WTC11 (cell line): ENCODE measurements at regions not wholly inside any gene's neighbourhood (a gene's known extent, or its start where the extent isn't known, plus 50 kb on each side); places are given as distances from the start of the nearest gene placed in this dataset.

ENCODE experiments used
- ATAC-seq: fragments of 200-7000 bp; cut with Tn5 transposase; 2 replicates; pipeline ENCODE4 v1.10.0; 2021; ENCODE audit warnings: mild to moderate bottlenecking, moderate library complexity
- CTCF ChIA-PET: fragments of 300-600 bp; sonication (Branson Sonifier 250); formaldehyde crosslinking; loops from one replicate; lab custom pipeline; 2021; ENCODE audit warnings: antibody characterized with exemption; lab: Charles Lee
- POLR2A ChIA-PET: fragments of 350-600 bp; sonication (Branson Sonifier 250); formaldehyde crosslinking; loops from one replicate; lab custom pipeline; 2021; ENCODE audit warnings: antibody characterized with exemption; lab: Charles Lee
- DNase-seq: peaks from one replicate; pipeline ENCODE4 v3.0.0; 2021; ENCODE audit warnings: low spot score
- H3K27ac Mint-ChIP-seq: 2 replicates; pipeline ENCODE4 v1.8.0; 2021; ENCODE audit warnings: mixed read lengths
- H3K27me3 Mint-ChIP-seq: 2 replicates; pipeline ENCODE4 v1.8.0; 2021; ENCODE audit warnings: low read depth, mild to moderate bottlenecking, moderate library complexity, mixed read lengths
- H3K36me3 Mint-ChIP-seq: 2 replicates; pipeline ENCODE4 v1.8.0; 2021; ENCODE audit warnings: mixed read lengths
- H3K4me1 Mint-ChIP-seq: 2 replicates; pipeline ENCODE4 v1.8.0; 2022; ENCODE audit warnings: mixed read lengths
- H3K4me3 Mint-ChIP-seq: 2 replicates; pipeline ENCODE4 v1.8.0; 2021; ENCODE audit warnings: mild to moderate bottlenecking, moderate library complexity, mixed read lengths
- H3K9me3 Mint-ChIP-seq: 2 replicates; pipeline ENCODE4 v1.8.0; 2021; ENCODE audit warnings: mixed read lengths
- ATF2 ChIP-seq: sonication (generic); formaldehyde crosslinking; IDR thresholded peaks from 2 replicates; pipeline ENCODE4 v1.8.1; 2022; ENCODE audit warnings: low read depth, missing genetic modification reagents, borderline replicate concordance
- E2F4 ChIP-seq: sonication (generic); formaldehyde crosslinking; IDR thresholded peaks from 2 replicates; pipeline ENCODE4 v1.8.1; 2022; ENCODE audit warnings: low read depth, mild to moderate bottlenecking, moderate library complexity, missing genetic modification reagents, borderline replicate concordance
- E2F5 ChIP-seq: sonication (generic); formaldehyde crosslinking; IDR thresholded peaks from 2 replicates; pipeline ENCODE4 v1.8.1; 2022; ENCODE audit warnings: mild to moderate bottlenecking, moderate library complexity, missing genetic modification reagents
- EMX1 ChIP-seq: fragments of 250-450 bp; sonication (Bioruptor Pico); IDR thresholded peaks from 2 replicates; pipeline ENCODE4 v1.8.0; 2021; ENCODE audit warnings: mild to moderate bottlenecking
- ERG ChIP-seq: fragments of 250-450 bp; sonication (Bioruptor Pico); IDR thresholded peaks from 2 replicates; pipeline ENCODE4 v1.8.0; 2021; ENCODE audit warnings: mild to moderate bottlenecking
- ESRRA ChIP-seq: sonication (generic); formaldehyde crosslinking; IDR thresholded peaks from 2 replicates; pipeline ENCODE4 v1.8.1; 2022; ENCODE audit warnings: mild to moderate bottlenecking, missing genetic modification reagents, borderline replicate concordance
- FOXJ3 ChIP-seq: sonication (generic); formaldehyde crosslinking; IDR thresholded peaks from 2 replicates; pipeline ENCODE4 v1.9.0; 2021; ENCODE audit warnings: missing genetic modification reagents, mild to moderate bottlenecking, borderline replicate concordance
- FOXP1 ChIP-seq: sonication (generic); formaldehyde crosslinking; IDR thresholded peaks from 2 replicates; pipeline ENCODE4 v1.8.0; 2022; ENCODE audit warnings: missing genetic modification reagents, mild to moderate bottlenecking, moderate library complexity, borderline replicate concordance
- GTF2I ChIP-seq: fragments of 250-450 bp; sonication (Bioruptor Pico); conservative IDR thresholded peaks from 2 replicates; pipeline ENCODE4 v1.4.0; 2021; ENCODE audit warnings: mild to moderate bottlenecking
- JUN ChIP-seq: sonication (generic); formaldehyde crosslinking; IDR thresholded peaks from 2 replicates; pipeline ENCODE4 v1.8.0; 2023; ENCODE audit warnings: mild to moderate bottlenecking, missing genetic modification reagents
- KAT7 ChIP-seq: sonication (generic); formaldehyde crosslinking; IDR thresholded peaks from 2 replicates; pipeline ENCODE4 v1.8.1; 2023; ENCODE audit warnings: missing genetic modification reagents, mild to moderate bottlenecking, borderline replicate concordance
- NFYB ChIP-seq: sonication (generic); formaldehyde crosslinking; conservative IDR thresholded peaks from 2 replicates; pipeline ENCODE4 v1.8.0; 2022; ENCODE audit warnings: low read depth, missing genetic modification reagents
- NR1H2 ChIP-seq: sonication (generic); formaldehyde crosslinking; IDR thresholded peaks from 2 replicates; pipeline ENCODE4 v1.9.0; 2021; ENCODE audit warnings: mild to moderate bottlenecking, moderate library complexity, missing genetic modification reagents
- RORB ChIP-seq: fragments of 250-450 bp; sonication (Bioruptor Pico); IDR thresholded peaks from 2 replicates; pipeline ENCODE4 v1.9.0; 2021; ENCODE audit warnings: mild to moderate bottlenecking
- SMAD3 ChIP-seq: sonication (generic); formaldehyde crosslinking; IDR thresholded peaks from 2 replicates; pipeline ENCODE4 v1.8.0; 2022; ENCODE audit warnings: missing genetic modification reagents, mild to moderate bottlenecking, borderline replicate concordance
- TEAD4 ChIP-seq: sonication (generic); formaldehyde crosslinking; IDR thresholded peaks from 2 replicates; pipeline ENCODE4 v1.8.0; 2022; ENCODE audit warnings: mild to moderate bottlenecking, missing genetic modification reagents
- USF1 ChIP-seq: sonication (generic); formaldehyde crosslinking; IDR thresholded peaks from 2 replicates; pipeline ENCODE4 v1.8.0; 2022; ENCODE audit warnings: mild to moderate bottlenecking, missing genetic modification reagents
- USF2 ChIP-seq: sonication (generic); formaldehyde crosslinking; IDR thresholded peaks from 2 replicates; pipeline ENCODE4 v1.8.1; 2023; ENCODE audit warnings: mild to moderate bottlenecking, missing genetic modification reagents, moderate library complexity
- ZMAT4 ChIP-seq: fragments of 250-450 bp; sonication (Bioruptor Pico); IDR thresholded peaks from 2 replicates; pipeline ENCODE4 v1.9.0; 2021; ENCODE audit warnings: mild to moderate bottlenecking
- ZNF138 ChIP-seq: sonication (generic); formaldehyde crosslinking; conservative IDR thresholded peaks from 2 replicates; pipeline ENCODE4 v1.8.1; 2022; ENCODE audit warnings: mild to moderate bottlenecking, moderate library complexity, missing genetic modification reagents
- ZNF317 ChIP-seq: sonication (generic); formaldehyde crosslinking; IDR thresholded peaks from 2 replicates; pipeline ENCODE4 v1.8.1; 2023; ENCODE audit warnings: low read depth, mild to moderate bottlenecking, moderate library complexity, missing genetic modification reagents, borderline replicate concordance
- ZNF532 ChIP-seq: fragments of 250-450 bp; sonication (Bioruptor Pico); IDR thresholded peaks from 2 replicates; pipeline ENCODE4 v1.9.0; 2021; ENCODE audit warnings: mild to moderate bottlenecking, borderline replicate concordance

- Mint-ChIP-seq H3K36me3 (no peaks in the 10 kb centered on the region), H3K27ac (no peak overlapping the region), H3K27me3 (peaks cover 15% of the 10 kb centered on the region), H3K4me3 (no peak overlapping the region), H3K4me1 (peaks cover 28% of the 10 kb centered on the region), H3K9me3 (no peaks in the 10 kb centered on the region)
- POLR2A ChIA-PET = no interaction called here
- no peak for DNase-seq
- CTCF ChIA-PET = no interaction called here
- ATAC-seq = no peak
- TF ChIP-seq TEAD4 = no peak
- no peak for TF ChIP-seq RORB (CRISPR knock-in tag)
- no peak for TF ChIP-seq ESRRA (CRISPR knock-in tag)
- TF ChIP-seq SMAD3 (CRISPR knock-in tag) = no peak
- no peak for TF ChIP-seq NR1H2 (CRISPR knock-in tag)
- no peak for TF ChIP-seq E2F4 (CRISPR knock-in tag)
- no peak for TF ChIP-seq ERG (CRISPR knock-in tag)
- TF ChIP-seq USF1 (CRISPR knock-in tag) = no peak
- TF ChIP-seq ATF2 = no peak
- no peak for TF ChIP-seq GTF2I
These were observed 177.1 kb downstream of the DMAC1 start for GRCh38 chr9:7622481-7622880.

GRCh38 chr9:7615344-7615743, 184.2 kb downstream of the DMAC1 start:
- H3K27ac Mint-ChIP-seq = no peak overlapping the region
- peaks cover 8% of the 10 kb centered on the region for H3K4me1 Mint-ChIP-seq
- DNase-seq (no peak), ATAC-seq (no peak)
- CTCF ChIA-PET = no interaction called here
- no peaks in the 10 kb centered on the region for H3K27me3 Mint-ChIP-seq
- POLR2A ChIA-PET = no interaction called here
- H3K9me3 Mint-ChIP-seq = no peaks in the 10 kb centered on the region
- TF ChIP-seq USF2 (CRISPR knock-in tag) = no peak
- TF ChIP-seq FOXP1 = no peak
- TF ChIP-seq JUN (CRISPR knock-in tag) = no peak
- TF ChIP-seq E2F5 (CRISPR knock-in tag) = no peak
- TF ChIP-seq ERG (CRISPR knock-in tag) = no peak
- TF ChIP-seq FOXJ3 (CRISPR knock-in tag) = no peak
- no peak for TF ChIP-seq ZNF532 (CRISPR knock-in tag)
- no peak for TF ChIP-seq ZNF317 (CRISPR knock-in tag)
- no peak for TF ChIP-seq RORB (CRISPR knock-in tag)
- TF ChIP-seq EMX1 (CRISPR knock-in tag) = no peak
- no peak for TF ChIP-seq ZMAT4 (CRISPR knock-in tag)
- TF ChIP-seq ZNF138 (CRISPR knock-in tag) = no peak
- TF ChIP-seq KAT7 (CRISPR knock-in tag) = no peak
- TF ChIP-seq USF1 (CRISPR knock-in tag) = no peak
- no peak for TF ChIP-seq NFYB (CRISPR knock-in tag)
- H3K36me3 Mint-ChIP-seq = no peaks in the 10 kb centered on the region
- H3K4me3 Mint-ChIP-seq = no peak overlapping the region
